ENCODE measurements at regions not wholly inside any gene's neighbourhood (a gene's known extent, or its start where the extent isn't known, plus 50 kb on each side); places are given as distances from the start of the nearest gene placed in this dataset.

DNA sequence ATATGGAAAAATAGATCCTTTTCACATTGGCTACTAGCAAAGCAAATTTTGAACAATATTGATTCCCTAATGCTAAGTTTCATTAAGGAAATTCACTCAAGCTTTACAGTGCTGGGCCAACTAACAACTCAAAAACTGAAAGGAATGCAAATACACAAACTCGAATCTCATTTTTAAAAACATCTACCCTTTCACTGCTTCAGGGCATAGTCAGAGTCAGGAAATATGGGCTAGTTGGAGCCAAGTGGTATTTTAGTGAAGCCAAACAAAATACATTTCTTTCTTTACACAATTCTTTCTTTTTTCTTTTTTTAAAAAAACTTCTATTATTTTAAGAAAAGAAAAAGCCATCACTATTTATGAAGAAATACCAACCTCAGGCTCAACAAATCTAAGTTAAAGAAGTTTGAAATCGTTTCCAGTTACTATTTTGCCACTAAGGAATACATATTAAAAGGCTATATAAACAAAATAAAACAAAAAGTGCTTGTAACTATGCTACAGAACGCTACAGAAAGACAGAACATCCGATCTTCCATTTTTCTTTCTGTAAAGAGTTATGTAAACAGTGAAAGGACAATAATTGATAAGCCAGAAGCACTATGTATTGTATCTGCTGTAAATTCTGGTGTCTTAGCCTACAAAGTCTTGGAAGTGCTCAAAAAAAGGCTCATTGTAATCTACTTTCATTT, 113.6 kb upstream of the STK17B start:
- no peak for TF ChIP-seq CTCF (IDR thresholded peaks at IDR 0.05; ENCODE audit: insufficient read depth, low read depth, low read length)
- no peak for TF ChIP-seq EZH2 (IDR thresholded peaks at IDR 0.05; ENCODE audit: insufficient read depth, low read length)
